Type B pancreatic cell (in vitro differentiated cells): ENCODE measurements at regions not wholly inside any gene's neighbourhood (a gene's known extent, or its start where the extent isn't known, plus 50 kb on each side); places are given as distances from the start of the nearest gene placed in this dataset.

Experiments
- DNase-seq: peaks from one replicate; pipeline ENCODE4 v3.0.0; 2021; ENCODE audit warnings: mixed read lengths; ENCODE audit not compliant: unreplicated experiment; ENCODE audit errors: extremely low spot score
- H3K27ac Mint-ChIP-seq: 2 replicates; pipeline ENCODE4 v1.8.0; 2021; ENCODE audit warnings: mild to moderate bottlenecking, mixed read lengths
- H3K27me3 Mint-ChIP-seq: 2 replicates; pipeline ENCODE4 v1.8.0; 2021; ENCODE audit warnings: mixed read lengths
- H3K36me3 Mint-ChIP-seq: 2 replicates; pipeline ENCODE4 v1.8.0; 2021; ENCODE audit warnings: mixed read lengths
- H3K4me1 Mint-ChIP-seq: one replicate; pipeline ENCODE4 v1.8.0; 2021; ENCODE audit warnings: mixed read lengths; ENCODE audit not compliant: unreplicated experiment
- H3K4me3 Mint-ChIP-seq: 2 replicates; pipeline ENCODE4 v1.8.0; 2021; ENCODE audit warnings: mild to moderate bottlenecking, mixed read lengths
- H3K9me3 Mint-ChIP-seq: 2 replicates; pipeline ENCODE4 v1.8.0; 2021; ENCODE audit warnings: mixed read lengths
- CTCF ChIP-seq: fragments of 200-600 bp; sonication (generic); conservative IDR thresholded peaks from 2 replicates; pipeline ENCODE4 v1.5.0; 2021; ENCODE audit warnings: antibody characterized with exemption, mild to moderate bottlenecking

DNA sequence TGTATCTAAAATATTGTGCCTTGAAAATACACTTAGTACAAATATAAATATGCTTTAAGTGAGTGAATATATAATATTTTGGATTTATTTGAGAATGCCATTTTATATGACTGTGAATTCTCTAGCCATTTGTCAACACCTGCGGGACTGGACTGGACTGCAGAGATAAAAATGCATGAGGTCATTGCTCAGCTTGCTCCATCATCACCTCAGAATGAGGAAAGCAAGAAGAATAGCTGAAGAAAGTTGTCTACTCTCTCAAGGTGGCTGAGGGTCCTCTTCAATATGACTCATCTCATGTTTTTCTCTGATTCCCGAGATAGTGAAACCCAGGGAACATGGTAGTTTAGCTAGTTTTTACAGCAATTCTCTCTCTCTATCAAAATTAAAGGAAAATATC is 732.5 kb upstream of the AGA start:
- no peak for DNase-seq
- no peak overlapping the region for H3K4me3 Mint-ChIP-seq
- no peaks in the 10 kb centered on the region for H3K27me3 Mint-ChIP-seq
- no peaks in the 10 kb centered on the region for H3K9me3 Mint-ChIP-seq
- H3K27ac Mint-ChIP-seq = no peak overlapping the region
- no peaks in the 10 kb centered on the region for H3K36me3 Mint-ChIP-seq
- no peaks in the 10 kb centered on the region for H3K4me1 Mint-ChIP-seq
- no peak for TF ChIP-seq CTCF

DNA sequence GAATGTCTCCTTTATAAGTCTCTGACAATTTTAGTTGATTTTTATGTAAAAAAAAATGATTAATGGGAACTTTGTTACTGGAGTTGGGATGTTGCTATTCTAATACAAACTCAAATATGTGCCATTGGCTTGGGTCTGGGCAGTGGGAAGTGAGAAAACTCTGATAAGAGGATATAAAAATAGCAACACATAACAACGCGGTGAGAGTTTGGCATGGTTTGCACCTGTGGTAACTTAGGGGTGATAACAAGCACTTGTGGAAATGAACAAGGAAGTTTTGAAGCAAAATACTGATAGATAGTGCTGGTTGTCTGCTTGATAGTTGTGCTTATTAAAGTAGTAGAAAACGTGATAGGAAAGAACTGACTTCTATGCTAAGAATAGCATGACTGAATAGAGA is 743.3 kb upstream of the AGA start:
- Mint-ChIP-seq H3K36me3 (no peaks in the 10 kb centered on the region), H3K4me3 (no peak overlapping the region), H3K27ac (no peak overlapping the region), H3K9me3 (no peaks in the 10 kb centered on the region), H3K4me1 (no peaks in the 10 kb centered on the region), H3K27me3 (no peaks in the 10 kb centered on the region)
- TF ChIP-seq CTCF = no peak
- DNase-seq = no peak

DNA sequence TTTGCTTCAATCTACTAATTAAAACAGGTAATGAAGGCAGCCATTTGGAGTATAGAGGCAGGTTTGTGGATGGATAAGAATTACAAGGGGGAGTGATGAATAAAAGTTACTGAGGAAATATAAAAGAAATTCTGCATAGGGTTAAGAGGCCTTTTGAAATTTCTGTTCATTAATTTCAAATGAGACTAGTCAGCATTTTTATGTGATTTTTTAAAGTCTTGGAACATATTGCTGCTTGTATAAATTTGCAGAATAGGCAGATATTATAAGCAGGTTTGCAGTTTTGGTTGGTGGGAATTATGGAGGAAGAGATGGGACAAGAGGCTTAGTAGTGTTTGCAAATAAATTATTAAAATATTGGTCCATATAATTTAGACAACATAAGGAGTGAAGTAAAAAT is 750.4 kb upstream of the AGA start:
- DNase-seq = no peak
- no peaks in the 10 kb centered on the region for H3K36me3 Mint-ChIP-seq
- TF ChIP-seq CTCF = no peak

GRCh38 chr4:178196751-178197374 is 754.6 kb upstream of the AGA start:
- no peak for DNase-seq
- Mint-ChIP-seq H3K4me1 (no peaks in the 10 kb centered on the region), H3K27me3 (no peaks in the 10 kb centered on the region), H3K9me3 (no peaks in the 10 kb centered on the region), H3K27ac (no peak overlapping the region), H3K4me3 (no peak overlapping the region), H3K36me3 (no peaks in the 10 kb centered on the region)
- no peak for TF ChIP-seq CTCF

More for the DNA sequence above, 750.4 kb upstream of the AGA start:
- no peak overlapping the region for H3K4me3 Mint-ChIP-seq
- H3K27ac Mint-ChIP-seq = no peak overlapping the region
- H3K9me3 Mint-ChIP-seq = peaks cover 5% of the 10 kb centered on the region
- H3K4me1 Mint-ChIP-seq = no peaks in the 10 kb centered on the region
- H3K27me3 Mint-ChIP-seq = no peaks in the 10 kb centered on the region

- H3K4me3 Mint-ChIP-seq = no peak overlapping the region
- no peaks in the 10 kb centered on the region for H3K4me1 Mint-ChIP-seq
- H3K27ac Mint-ChIP-seq = no peak overlapping the region
- no peaks in the 10 kb centered on the region for H3K27me3 Mint-ChIP-seq
- H3K9me3 Mint-ChIP-seq = no peaks in the 10 kb centered on the region
- TF ChIP-seq CTCF = no peak
- no peak for DNase-seq
- H3K36me3 Mint-ChIP-seq = no peaks in the 10 kb centered on the region
These were observed 756.5 kb upstream of the AGA start for GRCh38 chr4:178198691-178199090.

DNA sequence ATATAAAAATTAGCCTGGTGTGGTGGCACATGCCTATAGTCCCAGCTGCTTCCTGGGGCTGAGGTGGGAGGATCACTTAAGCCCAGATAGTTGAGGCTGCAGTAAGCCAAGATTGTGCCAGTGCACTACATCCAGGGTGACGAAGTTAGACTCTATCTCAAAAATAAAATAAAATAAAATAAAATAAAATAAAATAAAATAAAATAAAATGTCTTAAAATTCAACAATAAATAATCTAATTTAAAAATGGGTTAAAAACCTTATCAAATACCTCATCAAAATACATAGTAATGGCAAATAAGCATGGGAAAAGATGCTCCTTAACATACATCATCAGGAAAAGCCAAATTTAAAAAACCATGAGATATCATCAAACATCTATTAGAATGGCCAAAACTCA is 760.2 kb upstream of the AGA start:
- Mint-ChIP-seq H3K27ac (no peak overlapping the region), H3K4me1 (no peaks in the 10 kb centered on the region), H3K4me3 (no peak overlapping the region), H3K9me3 (no peaks in the 10 kb centered on the region), H3K36me3 (no peaks in the 10 kb centered on the region), H3K27me3 (no peaks in the 10 kb centered on the region)
- TF ChIP-seq CTCF = no peak
- DNase-seq = no peak
